IPS-11a (cell line): ENCODE measurements at regions not wholly inside any gene's neighbourhood (a gene's known extent, or its start where the extent isn't known, plus 50 kb on each side); places are given as distances from the start of the nearest gene placed in this dataset.
"Not testable (repeated sequence)": the region's sequence is repeated elsewhere in the genome, so short reads cannot be mapped to it uniquely, and the experiment has no call there.

Experiments used
- H3K4me3 ChIP-seq: one replicate; pipeline ENCODE4 v1.5.1; 2013; ENCODE audit warnings: low read depth, low read length, control low read depth

GRCh38 chr10:90227786-90228185 lies 526.4 kb downstream of the KIF20B start:
- no peak overlapping the region for H3K4me3 ChIP-seq

DNA sequence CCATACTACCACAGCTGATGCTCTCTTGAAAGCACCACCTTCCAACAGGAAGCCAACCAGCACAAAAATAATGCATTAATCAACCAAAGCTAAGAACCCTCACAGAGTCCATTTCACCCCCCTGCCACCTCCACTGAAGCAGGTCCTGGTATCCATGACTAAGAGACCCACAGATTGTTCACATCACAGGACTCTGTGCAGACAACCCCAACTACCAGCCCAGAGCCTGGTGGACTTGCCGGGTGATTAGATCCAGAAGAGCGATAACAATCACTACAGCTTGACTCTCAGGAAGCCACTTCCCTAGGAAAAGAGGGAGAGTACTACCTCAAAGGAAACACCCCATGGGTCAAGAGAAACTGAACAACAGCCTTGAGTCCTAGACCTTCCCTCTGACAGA lies 528.1 kb downstream of the KIF20B start:
- H3K4me3 ChIP-seq: no peak overlapping the region

DNA sequence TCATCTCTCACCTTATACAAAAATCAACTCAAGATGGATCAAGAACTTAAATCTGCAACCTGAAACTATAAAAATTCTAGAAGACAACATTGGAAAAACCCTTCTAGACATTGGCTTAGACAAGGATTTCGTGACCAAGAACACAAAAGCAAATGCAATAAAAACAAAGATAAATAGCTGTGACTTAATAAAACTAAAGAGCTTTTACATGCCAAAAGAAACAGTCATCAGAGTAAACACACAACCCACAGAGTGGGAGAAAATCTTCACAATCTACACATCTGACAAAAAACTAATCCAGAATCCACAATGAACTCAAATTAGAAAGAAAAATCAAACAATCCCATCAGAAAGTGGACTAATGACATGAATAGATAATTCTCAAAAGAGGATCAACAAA lies 532.4 kb downstream of the KIF20B start:
- H3K4me3 ChIP-seq: not testable (repeated sequence)

GRCh38 chr10:90245623-90246022 lies 544.2 kb downstream of the KIF20B start:
- no peak overlapping the region for H3K4me3 ChIP-seq

DNA sequence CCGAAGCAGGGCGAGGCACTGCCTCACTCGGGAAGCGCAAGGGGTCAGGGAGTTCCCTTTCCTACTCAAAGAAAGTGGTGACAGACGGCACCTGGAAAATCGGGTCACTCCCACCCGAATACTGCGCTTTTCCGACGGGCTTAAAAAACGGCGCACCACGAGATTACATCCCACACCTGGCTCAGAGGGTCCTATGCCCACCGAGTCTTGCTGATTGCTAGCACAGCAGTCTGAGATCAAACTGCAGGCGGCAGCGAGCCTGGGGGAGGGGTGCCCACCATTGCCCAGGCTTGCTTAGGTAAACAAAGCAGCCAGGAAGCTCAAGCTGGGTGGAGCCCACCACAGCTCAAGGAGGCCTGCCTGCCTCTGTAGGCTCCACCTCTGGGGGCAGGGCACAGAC lies 549.4 kb downstream of the KIF20B start:
- H3K4me3 ChIP-seq: not testable (repeated sequence)

- no peak overlapping the region for H3K4me3 ChIP-seq
Measured at GRCh38 chr10:90269699-90270098, 568.3 kb downstream of the KIF20B start.

- no peak overlapping the region for H3K4me3 ChIP-seq
Measured at GRCh38 chr10:90274721-90275468, 573.5 kb downstream of the KIF20B start.

DNA sequence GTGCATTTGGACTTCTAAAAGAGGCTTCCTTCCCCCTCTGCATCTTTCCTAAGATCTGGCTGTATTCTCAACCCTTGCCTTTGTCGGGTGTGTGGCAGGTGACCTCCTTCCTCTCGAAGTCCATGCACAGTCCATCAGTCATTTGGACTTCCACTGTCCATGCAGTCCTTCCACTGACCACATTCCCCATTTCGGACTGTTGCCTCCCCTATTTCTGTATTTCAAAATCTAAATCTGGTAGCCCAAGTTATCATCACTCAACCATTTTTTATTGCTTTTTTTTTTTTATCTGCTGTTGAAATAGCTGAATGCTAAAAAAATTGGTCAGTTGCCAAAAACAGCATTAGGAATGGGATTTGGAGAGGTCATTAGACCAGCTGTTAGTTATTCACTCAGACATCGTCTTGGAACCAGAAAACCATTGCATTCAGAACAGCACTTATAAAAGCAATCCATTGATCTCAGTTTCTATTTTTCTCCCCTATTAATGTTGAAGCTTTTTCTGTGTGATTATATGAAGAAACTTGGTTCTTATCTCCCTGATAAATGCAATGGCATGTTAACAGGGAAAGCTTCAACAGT lies 575.6 kb downstream of the KIF20B start:
- no peak overlapping the region for H3K4me3 ChIP-seq

GRCh38 chr10:90286406-90286805 lies 571.4 kb downstream of the HTR7 start:
- no peak overlapping the region for H3K4me3 ChIP-seq

DNA sequence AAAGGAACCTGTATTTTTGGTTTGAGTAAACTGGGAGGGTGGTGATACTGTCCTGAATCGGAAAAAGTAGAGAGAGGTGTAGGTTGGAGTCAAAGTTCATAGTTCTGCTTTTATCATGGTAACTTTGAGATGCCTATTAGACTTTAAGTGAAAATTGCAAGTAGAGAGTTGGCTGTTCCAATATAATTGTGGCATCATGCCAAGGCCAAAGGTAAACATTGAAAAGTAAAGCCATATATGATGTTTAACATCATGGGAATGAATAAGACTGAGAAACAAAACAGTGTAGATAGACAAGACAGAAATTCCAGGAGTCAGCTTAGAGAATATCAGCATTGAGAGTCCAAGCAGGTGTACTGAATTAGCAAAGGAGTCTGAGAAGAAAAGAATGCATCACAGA lies 570.9 kb downstream of the HTR7 start:
- no peak overlapping the region for H3K4me3 ChIP-seq

DNA sequence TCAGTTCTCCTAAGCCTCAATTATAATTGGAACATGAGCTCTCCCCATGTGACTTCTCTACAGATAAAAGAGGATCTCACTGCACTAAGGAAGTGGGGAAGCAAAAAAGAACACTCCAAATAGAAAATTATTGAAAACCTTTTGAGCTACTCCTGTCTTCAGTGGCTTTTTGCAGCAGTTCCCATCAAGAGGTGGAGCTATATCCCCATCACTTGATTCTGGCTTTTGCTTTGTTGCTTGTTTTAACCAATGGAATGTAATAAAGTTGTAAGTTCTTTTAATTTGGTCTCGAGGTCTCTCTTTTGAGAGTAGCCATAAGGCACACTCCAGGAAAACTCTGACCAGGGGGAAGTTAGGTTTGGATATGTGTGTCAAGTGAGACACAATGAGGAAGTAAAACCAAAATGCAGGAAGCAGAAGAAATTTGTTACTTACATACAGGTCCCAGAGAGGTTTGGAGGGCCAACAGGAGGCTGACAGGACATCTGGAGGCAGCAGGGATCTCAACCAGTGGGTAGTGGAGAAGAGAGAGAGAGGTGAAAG lies 569.4 kb downstream of the HTR7 start:
- H3K4me3 ChIP-seq: no peak overlapping the region

DNA sequence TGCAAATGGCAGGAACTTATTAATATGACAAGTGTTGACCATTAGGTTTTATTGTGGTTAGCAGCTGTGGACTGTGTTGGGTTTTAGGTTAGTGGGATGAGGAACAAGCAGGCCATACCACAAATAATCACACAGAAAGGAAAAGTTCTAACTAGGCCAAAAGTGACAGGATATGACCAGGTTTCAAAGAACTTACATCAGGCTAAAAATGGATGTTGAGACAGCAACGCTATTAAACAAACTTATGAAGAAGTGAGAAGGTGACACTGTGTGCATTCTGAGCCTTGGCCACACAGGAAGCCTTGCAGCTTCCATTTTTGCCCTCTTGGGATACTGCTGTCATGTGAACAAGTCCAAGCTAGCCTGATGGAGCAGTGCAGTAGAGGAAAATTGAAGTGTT lies 568.8 kb downstream of the HTR7 start:
- H3K4me3 ChIP-seq: no peak overlapping the region

DNA sequence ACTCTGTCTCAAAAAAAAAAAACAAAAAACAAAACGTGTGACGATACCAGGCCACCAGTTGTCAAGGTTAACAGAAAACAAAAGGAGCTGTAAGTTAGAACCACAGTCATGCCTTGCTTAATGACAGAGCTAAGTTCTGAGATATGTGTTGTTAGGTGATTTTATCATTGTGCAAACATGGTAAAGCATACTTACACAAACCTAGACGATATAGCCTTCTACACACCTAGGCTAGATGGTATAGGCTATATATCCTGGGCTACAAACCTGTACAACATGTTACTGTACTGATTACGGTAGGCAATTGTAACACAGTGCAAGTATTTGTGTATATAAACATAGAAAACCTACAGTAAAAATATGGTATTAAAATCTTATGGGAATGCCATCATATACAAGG lies 564.2 kb downstream of the HTR7 start:
- no peak overlapping the region for H3K4me3 ChIP-seq

- peak overlapping the region; percentile 36 for H3K4me3 ChIP-seq
Measured at GRCh38 chr10:90294821-90295540, 562.9 kb downstream of the HTR7 start.

GRCh38 chr10:90302031-90302430 lies 555.8 kb downstream of the HTR7 start:
- H3K4me3 ChIP-seq: not testable (repeated sequence)

GRCh38 chr10:90302758-90303481 lies 554.9 kb downstream of the HTR7 start:
- no peak overlapping the region for H3K4me3 ChIP-seq

GRCh38 chr10:90304533-90304932 lies 553.3 kb downstream of the HTR7 start:
- no peak overlapping the region for H3K4me3 ChIP-seq

DNA sequence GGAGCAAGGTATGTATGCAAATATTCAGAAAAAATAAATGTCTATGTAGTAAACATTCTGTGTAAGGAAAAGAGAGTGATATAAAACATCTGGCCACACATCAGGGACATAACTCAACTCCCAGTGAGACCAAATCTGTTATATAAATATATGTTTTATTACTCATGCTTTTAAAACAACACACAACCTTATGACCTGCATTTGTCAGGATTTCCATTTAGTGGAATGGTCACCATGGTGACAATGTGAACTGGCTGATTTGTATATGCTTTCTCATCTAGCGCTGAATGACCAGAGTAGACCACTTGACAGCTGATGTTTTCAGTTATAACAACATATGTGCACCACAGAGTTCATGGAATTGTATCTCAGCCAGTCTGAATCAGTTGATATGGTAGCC lies 551.7 kb downstream of the HTR7 start:
- H3K4me3 ChIP-seq: no peak overlapping the region

GRCh38 chr10:90308223-90308622 lies 549.6 kb downstream of the HTR7 start:
- H3K4me3 ChIP-seq: no peak overlapping the region

- H3K4me3 ChIP-seq: no peak overlapping the region
Measured at GRCh38 chr10:90313576-90314325, 544.1 kb downstream of the HTR7 start.

GRCh38 chr10:90314718-90315117 lies 543.1 kb downstream of the HTR7 start:
- no peak overlapping the region for H3K4me3 ChIP-seq
